HPDE6-E6E7 (cell line): ENCODE measurements at regions not wholly inside any gene's neighbourhood (a gene's known extent, or its start where the extent isn't known, plus 50 kb on each side); places are given as distances from the start of the nearest gene placed in this dataset.
"Not testable (repeated sequence)": the region's sequence is repeated elsewhere in the genome, so short reads cannot be mapped to it uniquely, and the experiment has no call there.

ENCODE experiments used
- DNase-seq: peaks from one replicate; pipeline ENCODE4 v3.0.0; 2011; ENCODE audit warnings: missing footprints; ENCODE audit errors: extremely low spot score

DNA sequence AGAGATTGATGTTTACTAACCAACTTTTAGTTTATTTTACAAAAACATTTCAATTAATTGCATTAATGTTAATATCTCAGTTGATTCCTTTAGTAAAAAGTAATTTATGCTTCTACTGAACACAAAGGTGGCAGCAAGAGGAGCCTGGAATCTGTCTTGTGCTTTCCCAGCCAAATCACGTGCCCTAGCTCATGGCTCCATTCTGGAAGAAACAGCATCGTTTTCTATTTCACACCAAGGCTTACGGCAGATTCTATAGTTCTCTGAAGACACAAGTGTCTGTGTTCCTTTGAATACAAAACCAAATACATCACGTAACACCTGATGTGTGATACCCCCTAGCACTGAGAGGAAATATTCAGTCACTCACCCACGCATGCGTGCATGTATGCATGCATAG is 346.1 kb upstream of the MIR17HG start:
- no peak for DNase-seq

DNA sequence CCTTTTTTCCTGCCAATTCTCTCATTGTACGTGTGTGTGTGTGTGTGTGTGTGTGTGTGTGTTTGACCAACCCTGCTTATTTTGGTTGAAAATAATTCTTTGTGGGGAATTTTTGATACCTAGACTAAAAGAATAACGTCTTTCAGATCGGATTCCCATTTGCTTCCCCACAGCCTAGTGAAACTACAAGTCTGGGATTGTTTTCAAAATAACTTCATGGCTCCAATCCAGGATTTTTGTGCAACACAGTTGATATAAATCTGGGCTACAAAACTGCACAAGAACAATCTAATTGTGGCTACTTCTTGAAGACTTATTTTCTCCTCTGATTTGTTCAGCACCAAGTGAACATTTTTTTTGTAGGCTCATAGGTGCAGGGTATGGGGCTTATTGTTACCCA is 332.8 kb upstream of the MIR17HG start:
- no peak for DNase-seq

DNA sequence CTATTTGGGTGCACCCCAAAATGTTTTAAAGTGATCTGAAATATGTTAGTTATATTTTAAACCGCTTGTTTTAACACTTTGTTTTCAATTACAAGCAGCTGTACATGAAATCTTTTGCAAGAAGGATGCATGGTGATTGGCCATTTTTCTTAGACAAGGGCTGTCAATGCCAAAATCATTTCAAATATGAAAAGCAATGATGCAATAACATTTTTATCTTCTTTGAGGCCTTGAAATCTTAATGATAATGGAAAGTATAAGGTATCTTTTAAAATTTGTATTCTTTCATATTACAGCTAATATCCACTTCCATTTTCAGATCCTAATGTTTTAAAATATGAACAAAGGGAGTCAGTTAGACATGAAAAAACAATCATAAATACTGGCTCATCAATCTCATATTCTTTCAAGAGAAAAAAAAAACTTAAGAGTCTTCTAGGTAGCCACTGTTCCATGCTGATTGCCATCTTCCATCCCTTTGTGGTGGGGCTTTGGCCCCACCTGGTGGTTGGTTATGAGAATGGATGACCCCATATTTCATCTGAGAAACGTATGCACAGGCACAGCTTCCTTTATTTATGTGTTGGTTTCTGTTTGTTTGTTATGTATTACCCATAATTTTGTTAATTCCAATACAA is 330.3 kb upstream of the MIR17HG start:
- DNase-seq, result peak; percentile 55

DNA sequence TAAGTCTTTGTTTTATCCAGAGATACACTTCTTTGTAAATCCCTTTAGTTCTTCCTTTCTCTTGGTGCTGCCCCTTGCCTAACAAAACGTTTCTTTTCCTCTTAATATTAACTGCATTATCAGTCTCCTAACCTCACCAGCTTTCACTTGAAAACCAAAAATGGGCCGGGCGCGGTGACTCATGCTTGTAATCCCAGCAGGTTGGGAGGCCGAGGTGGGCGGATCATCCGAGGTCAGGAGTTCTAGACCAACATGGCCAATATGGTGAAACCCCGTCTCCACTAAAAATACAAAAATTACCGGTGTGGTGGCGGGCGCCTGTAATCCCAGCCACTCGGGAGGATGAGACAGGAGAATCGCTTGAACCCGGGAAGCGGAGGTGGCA is 329.8 kb upstream of the MIR17HG start:
- DNase-seq, result no peak

DNA sequence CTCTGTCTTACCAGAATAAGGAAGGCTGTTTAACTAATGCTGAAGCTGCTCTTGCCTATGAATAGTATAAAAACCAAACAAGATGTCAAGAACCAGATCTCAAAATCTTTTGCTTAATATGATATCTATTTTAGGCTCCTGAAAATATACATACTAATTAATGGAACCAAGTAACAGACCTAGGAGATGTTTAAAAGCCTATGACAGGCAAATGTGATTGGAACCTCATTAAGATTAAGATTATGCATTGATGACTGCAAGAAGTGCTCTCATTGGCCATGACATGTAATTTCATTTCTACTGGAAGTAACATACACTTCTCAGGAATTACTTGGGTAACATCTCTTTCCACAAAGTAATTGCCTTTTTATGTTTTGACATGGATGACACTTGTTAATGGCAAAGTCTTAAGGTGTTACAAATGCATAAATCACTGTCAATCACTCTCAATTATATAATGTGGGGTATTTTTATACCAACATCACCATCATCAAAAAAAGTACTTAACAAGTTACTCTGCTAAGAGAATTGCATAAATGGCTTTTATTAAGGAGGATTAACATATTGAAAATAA is 326.9 kb upstream of the MIR17HG start:
- no peak for DNase-seq

DNA sequence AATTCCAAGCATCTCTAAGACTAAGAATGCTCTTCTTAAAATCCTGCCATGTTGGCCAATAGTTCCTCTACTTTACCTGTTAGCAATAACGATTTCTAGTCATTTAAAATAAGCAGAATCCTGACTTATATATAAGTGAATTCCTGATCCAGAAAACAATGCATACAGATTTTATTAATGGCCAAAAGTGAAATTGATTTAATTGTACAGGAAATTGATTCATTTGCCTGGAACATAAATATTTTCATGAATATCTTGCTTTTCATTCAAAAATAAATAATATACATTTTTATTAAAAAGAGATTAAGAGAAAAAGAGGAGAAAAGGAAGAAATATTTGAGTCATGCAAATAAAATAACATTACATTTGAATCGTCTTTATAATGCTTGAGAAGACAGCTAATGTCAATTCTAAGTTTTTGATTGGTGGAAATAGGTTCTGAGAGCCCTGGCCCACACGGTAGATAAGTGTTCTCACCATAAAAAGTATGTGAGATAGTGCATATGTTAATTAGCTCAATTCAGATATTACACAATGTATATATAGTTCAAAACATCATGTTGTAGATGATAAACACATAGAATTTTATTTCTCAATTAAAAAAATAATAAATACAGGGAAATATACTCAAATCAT is 323.2 kb upstream of the MIR17HG start:
- no peak for DNase-seq

DNA sequence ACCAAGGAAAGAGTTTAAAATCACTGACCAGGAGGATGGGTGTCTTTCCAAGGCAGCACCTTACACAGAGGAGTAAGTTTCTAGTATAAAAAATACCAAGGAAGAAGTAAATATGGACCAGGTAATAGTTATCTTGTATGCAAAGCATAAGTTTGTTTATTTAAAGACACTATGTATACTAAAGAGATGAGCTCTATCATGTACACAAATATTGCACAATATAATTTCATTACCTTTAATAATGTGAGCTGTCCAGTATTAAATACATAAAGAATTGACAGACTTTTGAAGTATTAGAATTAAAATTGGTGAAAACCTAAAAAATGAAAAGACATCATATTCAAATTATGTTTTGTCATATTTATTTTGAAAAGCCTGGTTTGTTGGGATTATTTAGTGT is 322.0 kb upstream of the MIR17HG start:
- DNase-seq, result no peak

DNA sequence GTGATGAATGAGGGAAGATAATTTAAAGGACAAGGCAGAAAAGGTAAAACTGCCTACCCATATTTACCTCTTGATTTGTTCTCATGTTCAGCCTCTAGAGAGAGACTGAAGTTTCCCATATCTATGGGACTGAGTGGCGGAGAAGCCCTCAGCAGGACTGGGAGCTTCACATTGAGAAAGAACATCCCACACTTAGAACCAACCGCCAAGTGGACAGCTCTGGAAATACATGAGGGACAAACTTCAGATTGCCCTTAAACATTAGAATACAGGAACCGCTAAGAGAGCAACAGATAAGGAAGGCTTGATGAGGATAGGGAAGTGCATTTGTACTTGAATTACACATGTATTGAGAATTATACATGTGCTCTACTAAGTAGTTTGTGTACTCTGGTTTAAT is 316.0 kb upstream of the MIR17HG start:
- DNase-seq, result no peak

DNA sequence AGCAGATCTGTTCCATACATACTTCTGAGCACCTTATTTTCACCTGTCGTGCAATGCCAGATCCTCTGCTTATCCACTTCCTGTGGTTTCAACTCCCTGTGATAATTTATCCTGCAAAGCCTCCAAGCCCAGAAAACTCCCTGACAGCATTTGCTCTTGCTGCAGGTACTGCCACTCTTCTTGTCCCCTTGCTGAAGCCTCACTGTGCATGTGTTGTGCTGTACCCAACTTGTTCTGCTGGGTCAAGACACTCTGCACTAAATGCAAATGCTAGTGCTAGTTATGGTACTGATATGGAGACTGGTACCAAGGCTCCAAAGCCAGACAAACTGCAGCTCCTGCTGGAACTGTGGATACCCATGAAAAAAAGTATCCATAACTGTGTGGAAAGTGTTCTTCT is 315.4 kb upstream of the MIR17HG start:
- no peak for DNase-seq

DNA sequence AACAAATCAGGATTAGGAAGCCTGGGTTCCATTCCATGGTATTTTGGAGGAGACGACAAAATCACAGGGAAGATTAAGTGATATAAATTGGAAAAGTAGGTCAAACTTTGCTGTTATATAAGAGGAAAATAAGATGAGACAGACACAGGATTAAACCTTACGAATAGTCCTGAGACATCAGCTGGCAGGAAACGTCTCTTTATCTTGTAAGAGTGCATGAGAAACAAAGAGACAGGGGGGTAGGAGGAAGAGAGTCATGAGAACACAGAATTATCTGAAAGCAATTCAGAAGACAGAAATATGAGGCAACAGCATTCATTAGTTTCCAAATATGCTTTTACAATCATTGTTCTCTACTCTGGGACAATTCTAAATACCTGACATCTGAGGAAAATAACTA is 310.6 kb upstream of the MIR17HG start:
- DNase-seq, result no peak

DNA sequence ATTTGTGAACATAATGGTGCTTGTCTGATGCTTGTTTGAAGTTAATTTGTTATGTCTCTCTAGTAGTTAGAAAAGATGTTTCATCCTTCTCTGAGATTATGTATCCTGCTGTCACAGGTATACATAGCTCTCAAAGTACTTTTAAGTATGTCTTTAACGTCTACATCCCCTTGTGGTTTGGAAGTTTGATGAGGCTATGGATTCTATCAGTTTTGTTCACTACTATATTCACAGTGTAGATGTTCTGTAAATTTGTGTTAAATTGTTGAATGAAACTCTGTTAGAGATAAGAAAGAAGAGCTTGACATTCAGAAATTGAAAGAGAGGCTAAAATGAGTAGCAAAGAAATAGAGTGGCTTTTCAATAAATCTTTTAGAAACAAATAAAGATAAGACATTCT is 304.6 kb upstream of the MIR17HG start:
- no peak for DNase-seq

DNA sequence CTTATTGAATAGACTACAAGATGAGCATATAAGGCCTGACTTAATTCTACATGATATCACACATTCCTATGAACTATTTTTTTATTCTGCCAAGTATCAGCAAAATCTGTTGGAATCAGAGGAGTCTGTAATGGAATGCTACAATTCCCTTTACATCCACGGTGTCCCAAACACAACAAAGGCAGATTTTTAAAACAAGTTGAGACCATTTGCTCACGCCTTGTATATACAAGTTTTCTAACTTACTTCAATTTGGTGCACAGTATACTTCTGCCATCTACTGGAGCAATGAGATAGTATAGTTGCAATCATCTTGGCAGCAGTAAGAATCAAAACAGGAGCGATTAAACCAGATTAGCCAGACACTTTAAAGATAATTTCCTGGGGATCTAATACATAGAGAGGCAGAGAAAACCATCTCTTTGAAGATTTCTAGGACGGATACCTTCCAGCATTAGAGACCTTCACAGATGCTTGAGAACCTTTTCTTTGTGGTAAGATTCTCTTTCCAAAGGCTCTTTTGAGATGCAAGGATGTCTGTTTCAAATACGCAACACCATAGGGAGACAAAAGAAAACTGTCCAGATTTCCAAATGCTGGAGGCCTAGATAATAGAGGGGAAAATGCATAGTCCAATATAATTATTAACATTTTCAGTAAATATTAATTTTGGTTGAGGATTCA is 302.0 kb upstream of the MIR17HG start:
- DNase-seq, result peak; percentile 9

DNA sequence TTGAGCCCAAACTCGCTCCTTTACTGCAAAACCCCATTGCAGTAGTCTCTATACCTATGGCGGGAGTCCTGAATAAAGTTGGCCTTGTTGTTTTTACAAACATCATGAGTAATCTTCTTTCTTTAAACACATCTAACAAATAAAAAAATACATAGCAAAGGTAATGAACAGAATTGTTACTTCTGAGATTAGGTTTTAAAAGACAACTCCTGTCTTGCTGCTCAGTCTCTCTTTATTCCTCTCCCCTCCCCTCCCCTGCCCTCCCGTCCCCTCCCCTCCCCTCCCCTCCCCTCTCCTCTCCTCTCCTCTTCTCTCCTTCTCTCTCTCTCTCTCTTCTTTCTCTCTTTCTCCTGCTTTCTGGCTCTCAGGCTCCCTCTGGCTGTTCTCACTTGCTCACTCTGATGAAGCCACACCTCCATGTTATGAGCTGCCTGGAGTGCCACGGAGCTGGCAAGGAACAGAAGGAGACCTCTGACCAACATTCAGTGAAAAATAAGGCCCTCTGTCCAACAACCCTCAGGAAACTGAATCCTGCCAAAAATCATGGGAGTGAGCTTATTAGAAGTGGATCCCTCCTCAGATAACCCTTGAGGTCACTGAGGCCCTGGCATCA is 300.7 kb upstream of the MIR17HG start:
- DNase-seq, result no peak

DNA sequence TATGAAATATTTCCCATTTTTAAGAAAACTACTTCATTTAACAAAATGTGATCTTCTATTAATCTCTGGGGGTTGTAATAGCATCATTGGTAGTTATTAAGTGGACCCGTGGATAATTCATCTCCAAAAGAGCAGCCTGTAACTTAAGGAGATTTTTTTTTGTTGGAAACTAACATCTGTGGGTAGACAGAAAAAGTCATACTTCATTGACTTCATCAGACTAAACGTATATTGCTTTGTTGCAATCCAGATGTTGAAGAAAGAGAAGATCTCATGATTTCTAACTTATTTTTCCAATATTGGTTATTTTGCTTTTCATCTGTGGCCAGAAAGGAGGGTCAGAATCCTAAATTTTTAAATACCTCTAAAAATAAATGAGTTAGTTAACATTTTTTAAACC is 296.5 kb upstream of the MIR17HG start:
- DNase-seq, result no peak

DNA sequence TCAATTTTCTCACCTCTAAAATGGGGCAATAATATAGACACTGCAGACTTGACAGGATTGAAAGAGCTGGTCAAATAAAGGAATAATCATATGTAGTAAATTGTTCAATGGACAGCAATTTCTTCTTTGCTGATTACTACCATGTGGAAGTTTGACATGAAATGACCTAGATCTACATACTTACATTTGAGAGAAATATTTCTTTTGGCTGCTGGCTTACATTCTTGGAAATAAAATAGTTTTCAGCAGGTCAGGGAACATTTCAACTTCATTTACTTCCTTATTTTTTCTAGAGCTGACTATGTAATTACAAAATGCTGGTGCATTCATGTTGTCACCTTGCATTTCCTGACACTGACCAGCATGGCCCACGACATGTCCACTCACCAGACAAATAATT is 294.6 kb upstream of the MIR17HG start:
- DNase-seq, result no peak

DNA sequence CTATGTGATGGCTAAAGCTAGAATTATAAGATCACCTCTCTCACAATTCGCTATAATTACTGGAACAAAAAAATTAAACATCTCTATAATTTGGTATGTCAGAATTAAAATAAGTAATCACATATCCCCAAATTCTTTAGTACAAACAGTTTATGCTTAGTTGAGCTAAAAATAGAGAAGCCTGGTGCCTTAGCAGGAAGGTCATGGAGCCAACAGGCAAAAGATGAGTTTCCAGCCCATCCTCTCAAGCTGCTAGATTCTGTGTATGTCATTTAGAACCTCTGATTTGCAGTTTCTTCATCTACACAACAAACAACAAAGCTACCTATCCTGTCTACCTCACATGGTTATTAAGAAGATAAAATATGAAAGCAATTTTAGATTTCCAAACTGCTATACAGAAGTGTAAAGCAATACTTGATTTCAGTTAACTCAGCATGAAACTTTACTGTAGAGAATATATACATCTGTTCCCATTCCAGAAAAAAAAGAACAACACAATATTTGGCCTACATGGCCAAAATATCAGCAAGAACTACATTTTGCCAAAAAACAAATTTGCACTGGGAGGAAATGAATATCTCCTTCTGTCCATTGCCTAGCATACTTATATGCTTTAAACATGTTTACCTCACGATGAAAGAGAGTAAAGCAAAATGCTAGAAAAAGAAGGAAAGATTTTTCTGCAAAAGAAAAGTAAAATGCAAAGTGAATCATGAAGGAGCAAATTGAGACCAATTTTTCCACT is 294.0 kb upstream of the MIR17HG start:
- no peak for DNase-seq

DNA sequence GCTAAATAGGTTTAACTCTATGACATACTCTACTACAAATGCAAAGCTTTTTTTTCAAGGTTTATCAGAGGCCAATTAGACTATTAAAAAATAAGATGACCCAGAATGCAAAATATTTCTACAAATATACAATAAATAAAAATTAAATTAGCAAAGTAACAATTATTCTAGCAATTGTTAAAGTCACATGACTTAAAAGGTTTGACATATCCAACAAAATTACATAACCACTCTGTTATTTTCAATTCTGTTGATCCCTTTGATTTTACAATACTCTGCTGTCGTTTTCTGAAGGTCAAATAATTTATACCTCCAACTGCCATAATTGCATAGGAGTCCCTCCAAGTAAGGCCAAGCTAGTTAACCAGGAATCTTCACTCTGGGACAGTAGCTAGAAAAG is 292.6 kb upstream of the MIR17HG start:
- DNase-seq, result no peak

DNA sequence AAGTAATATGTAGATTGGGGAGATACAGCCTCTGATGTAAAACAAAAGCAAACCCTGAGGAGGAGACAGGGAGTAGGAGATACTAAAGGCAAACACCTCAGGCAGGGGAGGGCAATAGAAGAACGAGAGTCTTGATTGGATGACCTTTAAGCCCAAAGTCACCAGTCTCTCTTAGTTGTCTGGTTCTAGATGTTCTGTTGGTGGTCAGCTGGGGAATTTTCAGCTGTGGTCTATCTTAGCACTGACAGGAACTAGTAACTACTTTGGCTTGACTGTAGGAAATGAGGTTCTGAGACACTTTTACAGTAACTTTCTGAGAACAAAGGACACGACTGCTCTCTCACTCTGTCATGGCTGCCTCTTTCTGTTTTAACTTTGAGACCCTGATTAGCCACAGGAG is 290.7 kb upstream of the MIR17HG start:
- no peak for DNase-seq

DNA sequence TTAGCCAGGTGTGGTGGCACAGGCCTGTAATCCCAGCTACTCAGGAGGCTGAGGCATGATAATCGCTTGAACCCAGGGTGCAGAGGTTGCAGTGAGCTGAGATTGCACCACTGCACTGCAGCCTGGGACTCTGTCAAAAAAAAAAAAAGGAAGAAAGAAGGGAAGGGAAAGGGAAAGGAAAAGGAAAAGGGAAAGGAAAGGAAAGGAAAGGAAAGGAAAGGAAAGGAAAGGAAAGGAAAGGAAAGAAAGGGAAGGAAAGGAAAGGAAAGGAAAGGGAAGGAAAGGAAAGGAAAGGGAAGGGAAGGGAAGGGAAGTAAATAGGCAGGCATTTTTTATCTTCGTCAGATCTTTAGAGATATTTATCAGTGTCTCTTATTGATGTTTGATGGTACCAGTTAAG is 290.0 kb upstream of the MIR17HG start:
- not testable (repeated sequence) for DNase-seq

DNA sequence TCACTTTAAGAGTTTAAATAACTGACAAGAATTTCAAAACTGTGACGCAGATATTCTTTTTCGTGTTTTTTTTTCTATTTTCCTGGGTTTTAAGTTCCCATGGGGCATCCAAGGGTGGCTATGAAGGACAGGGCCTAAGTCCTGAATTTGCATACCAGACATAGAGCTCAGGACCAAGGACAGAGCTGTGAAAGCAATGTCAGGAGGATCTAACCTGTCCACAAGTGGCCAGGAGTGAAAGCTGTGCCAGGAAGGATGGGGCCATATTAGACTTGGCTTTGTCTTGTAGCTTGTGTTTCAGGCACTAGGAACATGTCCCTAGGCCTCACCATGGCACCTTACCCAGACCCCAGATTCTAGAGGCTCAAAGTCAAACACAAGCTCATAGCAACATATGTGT is 289.4 kb upstream of the MIR17HG start:
- peak; percentile 4 for DNase-seq

DNA sequence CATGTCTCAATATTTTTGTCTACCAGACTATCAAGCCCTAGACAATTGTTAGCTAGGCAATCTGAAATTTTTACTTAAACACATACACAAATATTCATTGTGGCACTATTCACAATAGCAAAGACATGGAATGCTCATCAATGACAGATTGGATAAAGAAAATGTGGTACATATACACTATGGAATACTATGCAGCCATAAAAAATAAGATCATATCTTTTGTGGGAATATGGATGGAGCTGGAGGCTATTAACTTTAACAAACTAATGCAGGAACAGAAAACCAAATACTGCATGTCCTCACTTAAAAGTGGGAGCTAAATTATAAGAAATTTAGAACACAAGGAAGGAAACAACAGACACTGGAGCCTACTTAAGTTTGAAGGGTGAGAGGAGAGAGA is 288.6 kb upstream of the MIR17HG start:
- no peak for DNase-seq

DNA sequence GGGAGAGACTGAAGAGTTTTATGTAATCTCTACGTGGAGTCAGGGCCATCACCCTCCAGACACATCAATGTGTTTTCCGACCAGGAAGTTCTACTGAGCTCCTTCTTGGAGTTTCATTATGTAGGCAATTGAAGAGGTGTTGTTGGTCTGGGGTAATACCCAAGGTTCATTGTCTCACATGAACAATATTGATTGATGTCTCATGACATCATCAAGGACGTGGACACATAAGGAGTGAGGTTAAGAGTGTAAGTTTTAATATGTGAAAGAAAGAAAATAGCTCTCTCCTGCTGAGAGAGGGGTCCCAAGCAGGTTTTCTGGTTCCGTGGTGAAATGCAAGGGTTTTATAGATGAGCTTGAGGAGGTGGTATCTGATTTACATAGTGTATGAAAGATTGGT is 280.7 kb upstream of the MIR17HG start:
- DNase-seq, result no peak
